GM12878 (cell line): ENCODE measurements at regions not wholly inside any gene's neighbourhood (a gene's known extent, or its start where the extent isn't known, plus 50 kb on each side); places are given as distances from the start of the nearest gene placed in this dataset.

Source experiments
- ATAC-seq: fragments of 200-7000 bp; cut with Tn5 transposase; 3 replicates; pipeline ENCODE4 v1.9.1; 2020; ENCODE audit warnings: mild to moderate bottlenecking, moderate library complexity
- BruUV-seq: library from RNA; stranded (reverse); fragments of 400-500 nt; replicated peaks from 2 replicates; lab custom pipeline; 2021; lab: Mats Ljungman, UMichigan
- CTCF ChIA-PET: fragments of 300-600 bp; sonication (Branson Sonifier 250); formaldehyde crosslinking; extraction: SDS; loops from one replicate; lab custom pipeline; 2021; ENCODE audit warnings: inconsistent platforms; lab: Yijun Ruan, JAX
- POLR2A ChIA-PET: fragments of 350-600 bp; formaldehyde crosslinking; extraction: SDS; loops from one replicate; lab custom pipeline; 2021; ENCODE audit warnings: inconsistent platforms; lab: Charles Lee
- RAD21 ChIA-PET: fragments of 300-600 bp; sonication (Branson Sonifier 250); formaldehyde crosslinking; loops from one replicate; lab custom pipeline; 2023; ENCODE audit warnings: antibody characterized with exemption; ENCODE audit not compliant: unreplicated experiment; lab: Charles Lee
- SMC1A ChIA-PET: fragments of 300-600 bp; sonication (Branson Sonifier 250); formaldehyde crosslinking; loops from one replicate; lab custom pipeline; 2023; ENCODE audit not compliant: unreplicated experiment, uncharacterized antibody; lab: Charles Lee
- DNase-seq: peaks from one replicate; pipeline ENCODE4 v3.0.0-alpha.2; 2011; ENCODE audit warnings: low read depth, low spot score
- FAIRE-seq: peaks from 3 replicates; lab custom pipeline; 2011; peaks lifted over from hg19 to GRCh38; lab: Jason Lieb, UNC
- H2AFZ ChIP-seq: 2 replicates; pipeline ENCODE4 v1.6.0; 2011; ENCODE audit warnings: low read depth, low read length, control low read depth; ENCODE audit not compliant: control insufficient read depth
- H3K27ac ChIP-seq: 2 replicates; pipeline ENCODE4 v1.5.1; 2011; ENCODE audit warnings: control low read depth; ENCODE audit not compliant: control insufficient read depth, insufficient read depth
- H3K27me3 ChIP-seq, 2 experiments: replicated peaks in 1 of 2; 2 replicates each; pipeline versions ENCODE4 v1.6.0 to v1.6.1; 2011; ENCODE audit warnings: low read length in 1 of 2; ENCODE audit not compliant: control insufficient read depth in 2 of 2, insufficient read depth in 2 of 2
- H3K36me3 ChIP-seq, 2 experiments: 2 replicates each; pipeline ENCODE4 v1.5.1; 2011; ENCODE audit warnings: low read length in 1 of 2; ENCODE audit not compliant: control insufficient read depth in 2 of 2, insufficient read depth in 2 of 2
- H3K4me1 ChIP-seq: 2 replicates; pipeline ENCODE4 v1.6.1; 2011; ENCODE audit warnings: mild to moderate bottlenecking, low read length, moderate library complexity, mixed read lengths; ENCODE audit not compliant: control insufficient read depth, insufficient read depth
- H3K4me2 ChIP-seq: 2 replicates; pipeline ENCODE4 v1.6.0; 2011; ENCODE audit warnings: control low read depth; ENCODE audit not compliant: control insufficient read depth, insufficient read depth
- H3K4me3 ChIP-seq: fragments of 200-600 bp; sonication (generic); 2 replicates; pipeline ENCODE4 v1.5.1; 2016
- H3K79me2 ChIP-seq: 2 replicates; pipeline ENCODE4 v1.6.0; 2011; ENCODE audit warnings: low read length; ENCODE audit not compliant: control insufficient read depth, insufficient read depth
- H3K9ac ChIP-seq: 2 replicates; pipeline ENCODE4 v1.8.0; 2011; ENCODE audit warnings: low read length, control low read depth, mixed read lengths; ENCODE audit not compliant: control insufficient read depth, insufficient read depth
- H3K9me3 ChIP-seq: replicated peaks from 3 replicates; pipeline ENCODE4 v1.5.1; 2011; ENCODE audit warnings: mild to moderate bottlenecking, low read length; ENCODE audit not compliant: control insufficient read depth, insufficient read depth
- H4K20me1 ChIP-seq: 2 replicates; pipeline ENCODE4 v1.6.0; 2011; ENCODE audit not compliant: control insufficient read depth, insufficient read depth
- BHLHE40 ChIP-seq, 2 experiments: fragments of 450-650 bp in 1 of 2; IDR thresholded peaks; 2 replicates each; pipeline ENCODE4 v1.6.1; 2011 to 2017; ENCODE audit warnings: low read depth in 2 of 2, borderline replicate concordance in 1 of 2, improper control_type of control experiment in 1 of 2, low read length in 1 of 2, mild to moderate bottlenecking in 1 of 2
- CBX3 ChIP-seq: fragments of 200-600 bp; sonication (generic); IDR thresholded peaks from 2 replicates; pipeline ENCODE4 v1.6.1; 2016; ENCODE audit warnings: low read depth, borderline replicate concordance
- E4F1 ChIP-seq: fragments of 450-650 bp; IDR thresholded peaks from 2 replicates; pipeline ENCODE4 v1.6.1; 2018; ENCODE audit warnings: borderline replicate concordance, mild to moderate bottlenecking; ENCODE audit not compliant: partially characterized antibody
- GABPA ChIP-seq: IDR thresholded peaks from 2 replicates; pipeline ENCODE4 v1.6.1; 2014; ENCODE audit warnings: antibody characterized with exemption, low read depth, mild to moderate bottlenecking, inconsistent platforms
- NKRF ChIP-seq: fragments of 450-650 bp; conservative IDR thresholded peaks from 2 replicates; pipeline ENCODE4 v1.6.1; 2017; ENCODE audit warnings: mild to moderate bottlenecking, moderate library complexity
- POU2F2 ChIP-seq: IDR thresholded peaks from 3 replicates; pipeline ENCODE4 v1.6.1; 2011; ENCODE audit warnings: low read depth, mild to moderate bottlenecking, low read length, borderline replicate concordance
- RUNX3 ChIP-seq: IDR thresholded peaks from 2 replicates; pipeline ENCODE4 v1.6.1; 2012; ENCODE audit warnings: low read length, inconsistent platforms
- SRF ChIP-seq, 2 experiments: IDR thresholded peaks; 2 replicates each; pipeline ENCODE4 v1.6.1; 2011; ENCODE audit warnings: low read depth in 2 of 2, low read length in 2 of 2, mild to moderate bottlenecking in 1 of 2, moderate library complexity in 1 of 2
- TBL1XR1 ChIP-seq: IDR thresholded peaks from 2 replicates; pipeline ENCODE4 v1.6.1; 2012; ENCODE audit warnings: low read depth, low read length, improper control_type of control experiment
- YY1 ChIP-seq: IDR thresholded peaks from 2 replicates; pipeline ENCODE4 v1.6.1; 2011; ENCODE audit warnings: low read depth, mild to moderate bottlenecking, low read length
- WGBS: methylation state at CpG from one replicate; pipeline ENCODE4 v1.1.6; 2016; ENCODE audit warnings: low lambda C conversion rate; ENCODE audit not compliant: insufficient replicate concordance, insufficient coverage; ENCODE audit errors: missing lambda C conversion rate; 5-methylcytosine and 5-hydroxymethylcytosine counted together
- in situ Hi-C: fragments of 300-500 bp; cut with MboI; formaldehyde crosslinking; loops from 9 replicates; pipeline ENCODE4 v1.14.3; 2018; ENCODE audit warnings: mixed read lengths
- intact Hi-C: fragments of 100-400 bp; cut with micrococcal nuclease; formaldehyde crosslinking; loops from one replicate; pipeline ENCODE4 v1.14.2; 2022; ENCODE audit not compliant: unreplicated experiment

DNA sequence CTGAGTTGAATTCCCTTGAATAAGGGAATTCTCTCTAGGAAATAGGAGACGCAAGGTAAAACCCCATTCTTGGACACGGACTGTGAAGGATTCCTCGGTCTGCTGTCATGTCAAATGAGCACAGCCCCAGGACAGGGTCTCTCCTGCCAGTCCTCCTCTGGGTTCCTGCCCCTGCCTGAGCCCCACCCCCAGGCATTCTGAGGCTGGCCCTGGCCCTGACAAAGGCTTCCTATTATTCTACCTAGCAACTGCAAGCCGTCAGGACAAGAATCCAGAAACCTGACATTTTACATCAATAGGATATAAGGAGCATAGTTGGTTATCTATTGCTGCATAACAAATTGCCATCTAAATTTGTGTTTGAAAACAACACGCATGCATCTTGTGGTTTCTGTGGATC, 253.3 kb upstream of the AGAP1 start (continued):
- TF ChIP-seq GABPA (no peak), YY1 (no peak)

DNA sequence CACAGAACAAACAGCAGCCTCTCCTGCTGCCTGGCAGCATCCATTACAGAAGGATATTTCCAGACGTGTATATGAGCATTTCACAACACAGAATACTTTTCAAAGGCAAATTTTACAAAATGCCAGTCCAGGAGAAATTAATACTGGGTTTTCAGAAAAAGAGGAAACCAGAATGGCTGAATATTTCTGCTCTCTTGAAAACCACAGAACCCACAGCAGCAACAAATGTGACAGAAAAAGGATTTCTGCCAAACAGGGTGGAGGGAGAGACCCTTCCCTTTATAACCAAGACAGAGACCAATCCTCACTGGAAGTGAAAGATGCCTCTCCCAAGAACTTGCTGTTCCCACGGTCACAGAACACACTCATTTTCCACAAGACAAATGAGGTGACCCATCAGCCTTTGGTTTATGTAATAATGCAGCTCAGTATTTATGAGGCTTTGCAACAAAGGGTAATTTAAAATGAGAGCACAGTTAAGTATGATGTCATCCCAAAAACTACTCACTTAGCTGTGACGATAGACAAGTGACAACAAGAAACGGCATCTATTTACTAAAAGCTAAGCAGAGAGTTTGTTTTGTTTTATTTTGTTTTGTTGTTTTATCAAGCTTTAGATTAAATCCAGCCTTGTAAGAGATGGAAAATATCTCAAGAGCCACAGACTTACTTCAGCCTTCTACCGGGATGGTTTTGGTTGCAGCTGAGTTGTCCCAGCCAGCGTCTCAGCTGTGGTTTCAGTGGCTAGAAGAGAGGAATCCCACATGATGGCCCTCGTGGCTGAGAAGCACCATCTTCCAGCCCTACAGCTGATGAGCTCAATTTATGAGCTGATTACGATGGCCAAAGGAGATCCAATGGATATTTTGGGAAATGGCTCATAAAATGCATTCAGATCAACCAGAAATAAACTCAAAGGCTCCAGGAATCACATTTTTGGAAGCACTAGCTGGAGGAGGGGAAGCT, 249.3 kb upstream of the AGAP1 start:
- ChIA-PET POLR2A (no interaction called here), RAD21 (no interaction called here), SMC1A (no interaction called here), CTCF (interaction anchor here (0.8 kb wide), 1 partner anchor 18 kb away, joined by 4 read pairs; no protein-coding TSS in a partner anchor)
- Histone ChIP-seq H3K36me3 (no peaks in the 10 kb centered on the region), H3K79me2 (no peaks in the 10 kb centered on the region), H3K4me3 (no peak overlapping the region), H2AFZ (no peak overlapping the region), H3K27me3 (peaks cover 0 to 3% of the 10 kb centered on the region in 2 experiments; a peak in 1 of 4 replicates), H3K9ac (no peak overlapping the region), H4K20me1 (no peaks in the 10 kb centered on the region), H3K9me3 (no peaks in the 10 kb centered on the region), H3K4me1 (no peaks in the 10 kb centered on the region), H3K27ac (no peak overlapping the region), H3K4me2 (no peak overlapping the region)
- intact Hi-C loops: no loop called here
- ATAC-seq: no peak
- no peak for FAIRE-seq
- WGBS: 11% methylated on average over 8 of the region's 8 CpGs
- no peak for DNase-seq
- no TSS peak for BruUV-seq
- in situ Hi-C loops: no loop called here
- TF ChIP-seq BHLHE40 (IDR thresholded peaks at IDR 0.05; ENCODE audit: borderline replicate concordance in 1 of 2, low read depth in 2 of 2, low read length in 1 of 2): no peak
- no peak for TF ChIP-seq POU2F2

DNA sequence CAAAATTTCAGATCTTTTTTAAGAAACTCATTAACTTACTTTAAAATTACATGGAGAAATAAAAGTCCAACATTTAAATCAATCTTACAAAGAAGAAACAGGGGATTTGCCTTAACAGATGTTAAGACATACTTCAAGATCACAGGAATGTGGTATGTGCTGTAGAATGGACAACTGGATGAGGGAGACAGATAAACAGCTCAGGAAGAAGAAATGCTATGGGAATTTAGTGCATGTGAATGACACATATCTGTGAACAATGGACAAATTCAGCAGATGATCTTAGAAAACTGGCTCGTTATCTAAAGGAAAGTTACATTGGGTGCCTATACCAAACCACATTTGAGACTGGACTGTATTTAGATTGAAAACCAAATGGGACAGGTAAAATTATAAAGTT, 246.8 kb upstream of the AGAP1 start:
- Histone ChIP-seq H2AFZ (no peak overlapping the region), H3K27me3 (no peaks in the 10 kb centered on the region), H3K9me3 (no peaks in the 10 kb centered on the region), H3K79me2 (no peaks in the 10 kb centered on the region), H3K27ac (no peak overlapping the region), H3K9ac (no peak overlapping the region), H3K36me3 (no peaks in the 10 kb centered on the region), H3K4me3 (no peak overlapping the region), H3K4me2 (no peak overlapping the region), H4K20me1 (no peaks in the 10 kb centered on the region), H3K4me1 (no peaks in the 10 kb centered on the region)
- ChIA-PET RAD21 (no interaction called here), SMC1A (no interaction called here), CTCF (no interaction called here), POLR2A (no interaction called here)
- WGBS: 0% methylated on average over 1 of the region's 1 CpG
- in situ Hi-C loops: no loop called here
- intact Hi-C loops: no loop called here
- BruUV-seq: no TSS peak
- FAIRE-seq: no peak
- no peak for ATAC-seq
- no peak for DNase-seq
- TF ChIP-seq E4F1 (no peak), SRF (IDR thresholded peaks at IDR 0.05; ENCODE audit: low read depth in 2 of 2, low read length in 2 of 2) (no peak), CBX3 (no peak), RUNX3 (no peak), NKRF (no peak), TBL1XR1 (no peak)
